ENCODE measurements at regions not wholly inside any gene's neighbourhood (a gene's known extent, or its start where the extent isn't known, plus 50 kb on each side); places are given as distances from the start of the nearest gene placed in this dataset.
"Not testable (repeated sequence)": the region's sequence is repeated elsewhere in the genome, so short reads cannot be mapped to it uniquely, and the experiment has no call there.

DNA sequence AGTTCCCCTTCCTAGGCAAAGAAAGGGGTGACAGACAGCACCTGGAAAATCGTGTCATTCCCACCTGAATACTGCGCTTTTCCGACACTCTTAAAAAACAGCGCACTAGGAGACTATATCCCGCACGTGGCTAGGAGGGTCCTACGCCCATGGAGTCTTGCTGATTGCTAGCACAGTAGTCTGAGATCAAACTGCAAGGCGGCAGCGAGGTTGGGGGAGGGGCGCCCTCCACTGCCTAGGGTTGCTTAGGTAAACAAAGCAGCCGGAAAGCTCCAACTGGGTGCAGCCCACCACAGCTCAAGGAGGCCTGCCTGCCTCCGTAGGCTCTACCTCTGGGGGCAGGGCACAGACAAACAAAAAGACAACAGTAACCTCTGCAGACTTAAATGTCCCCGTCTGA, 367.5 kb downstream of the PRR16 start:
- not testable (repeated sequence) for TF ChIP-seq CTCF (IDR thresholded peaks at IDR 0.05); ZFX (IDR thresholded peaks at IDR 0.05; ENCODE audit: borderline replicate concordance)

Data from 22Rv1 (cell line).